A549 (cell line): ENCODE measurements at regions not wholly inside any gene's neighbourhood (a gene's known extent, or its start where the extent isn't known, plus 50 kb on each side); places are given as distances from the start of the nearest gene placed in this dataset.

Experiments used
- ATAC-seq, 2 experiments: fragments of 200-7000 bp in 1 of 2; fragments of >200 bp in 1 of 2; cut with Nextera tagmentation in 1 of 2; cut with Tn5 transposase in 1 of 2; 3 replicates each; pipeline versions ENCODE4 v1.8.0 to v1.9.1; 2018 to 2020; ENCODE audit warnings: mild to moderate bottlenecking in 1 of 2, moderate library complexity in 1 of 2
- CTCF ChIA-PET: fragments of 300-600 bp; sonication (Branson Sonifier 250); formaldehyde crosslinking; extraction: SDS; loops from one replicate; lab custom pipeline; 2021; ENCODE audit warnings: antibody characterized with exemption, inconsistent platforms; lab: Yijun Ruan, JAX
- POLR2A ChIA-PET: fragments of 350-600 bp; formaldehyde crosslinking; extraction: SDS; loops from one replicate; lab custom pipeline; 2021; ENCODE audit warnings: antibody characterized with exemption, inconsistent platforms; lab: Yijun Ruan, JAX
- DNase-seq, 2 experiments: peaks; one replicate each; pipeline versions ENCODE4 v3.0.0 to v3.0.0-alpha.2; 2011 to 2016; ENCODE audit warnings: low read depth in 1 of 2, low spot score in 1 of 2
- FAIRE-seq: peaks from 2 replicates; lab custom pipeline; 2011; peaks lifted over from hg19 to GRCh38; lab: Jason Lieb, UNC
- H3K27ac ChIP-seq, 2 experiments: fragments of >200 bp; sonication (Bioruptor Twin); formaldehyde crosslinking; 3 replicates each; pipeline ENCODE4 v1.5.1; 2016 to 2017
- H3K4me1 ChIP-seq: fragments of >200 bp; sonication (Bioruptor Twin); formaldehyde crosslinking; 3 replicates; pipeline ENCODE4 v1.6.1; 2016
- H3K4me2 ChIP-seq: fragments of >200 bp; sonication (Bioruptor Twin); formaldehyde crosslinking; 3 replicates; pipeline ENCODE4 v1.6.1; 2016
- H3K4me3 ChIP-seq: fragments of >200 bp; sonication (Bioruptor Twin); formaldehyde crosslinking; 3 replicates; pipeline ENCODE4 v1.5.1; 2016
- H3K9me3 ChIP-seq: fragments of >200 bp; sonication (Bioruptor Twin); formaldehyde crosslinking; 3 replicates; pipeline ENCODE4 v1.6.1; 2016
- BCL3 ChIP-seq: fragments of >200 bp; sonication (Bioruptor Twin); formaldehyde crosslinking; IDR thresholded peaks from 3 replicates; pipeline ENCODE4 v1.6.1; 2016
- BHLHE40 ChIP-seq: IDR thresholded peaks from 2 replicates; pipeline ENCODE4 v1.6.1; 2012; ENCODE audit warnings: low read depth, low read length, inconsistent platforms
- CBX8 ChIP-seq: fragments of 200-600 bp; sonication (generic); IDR thresholded peaks from 2 replicates; pipeline ENCODE4 v1.6.1; 2016
- CHD4 ChIP-seq: fragments of 200-600 bp; sonication (generic); IDR thresholded peaks from 2 replicates; pipeline ENCODE4 v1.6.1; 2016; ENCODE audit warnings: antibody characterized with exemption, mild to moderate bottlenecking, borderline replicate concordance
- EP300 ChIP-seq, 2 experiments: fragments of >200 bp; sonication (Bioruptor Twin); formaldehyde crosslinking; IDR thresholded peaks; 2 replicates in 1 of 2; 3 replicates in 1 of 2; pipeline ENCODE4 v1.6.1; 2016 to 2017
- ESRRA ChIP-seq: fragments of 150-350 bp; IDR thresholded peaks from 2 replicates; pipeline ENCODE4 v1.6.1; 2014; ENCODE audit warnings: mild to moderate bottlenecking, low read length, borderline replicate concordance
- FOSL2 ChIP-seq, 2 experiments: fragments of 450-650 bp in 1 of 2; fragments of >200 bp in 1 of 2; sonication (Bioruptor Twin) in 1 of 2; formaldehyde crosslinking; IDR thresholded peaks; 2 replicates each; pipeline versions ENCODE4 v1.5.0 to v1.6.1; 2016 to 2020; ENCODE audit warnings: mild to moderate bottlenecking in 1 of 2, moderate library complexity in 1 of 2
- HDAC2 ChIP-seq: fragments of 200-600 bp; sonication (generic); IDR thresholded peaks from 2 replicates; pipeline ENCODE4 v1.6.1; 2016
- HOXA7 ChIP-seq: fragments of 250-450 bp; sonication (Bioruptor Pico); IDR thresholded peaks from 2 replicates; pipeline ENCODE4 v1.5.0; 2020; ENCODE audit warnings: mild to moderate bottlenecking, moderate library complexity
- HOXB13 ChIP-seq: fragments of 250-450 bp; sonication (Bioruptor Pico); IDR thresholded peaks from 2 replicates; pipeline ENCODE4 v1.5.0; 2020; ENCODE audit warnings: low read depth, mild to moderate bottlenecking, moderate library complexity
- JUN ChIP-seq, 2 experiments: fragments of >200 bp; sonication (Bioruptor Twin); formaldehyde crosslinking; IDR thresholded peaks; 2 replicates in 1 of 2; 3 replicates in 1 of 2; pipeline ENCODE4 v1.6.1; 2016 to 2017
- JUNB ChIP-seq: fragments of >200 bp; sonication (Bioruptor Twin); formaldehyde crosslinking; IDR thresholded peaks from 2 replicates; pipeline ENCODE4 v1.6.1; 2016
- KDM1A ChIP-seq: fragments of 200-600 bp; sonication (generic); IDR thresholded peaks from 2 replicates; pipeline ENCODE4 v1.6.1; 2016; ENCODE audit warnings: low read depth, mild to moderate bottlenecking
- KDM5A ChIP-seq: fragments of 200-600 bp; sonication (generic); IDR thresholded peaks from 2 replicates; pipeline ENCODE4 v1.6.1; 2016; ENCODE audit warnings: antibody characterized with exemption, mild to moderate bottlenecking
- MAX ChIP-seq: IDR thresholded peaks from 2 replicates; pipeline ENCODE4 v1.6.1; 2012
- MAZ ChIP-seq: fragments of 150-350 bp; IDR thresholded peaks from 2 replicates; pipeline ENCODE4 v1.6.1; 2014; ENCODE audit warnings: antibody characterized with exemption, low read depth, low read length, borderline replicate concordance
- NR3C1 ChIP-seq: fragments of >200 bp; sonication (Bioruptor Twin); formaldehyde crosslinking; IDR thresholded peaks from 3 replicates; pipeline ENCODE4 v1.6.1; 2017
- PHF8 ChIP-seq: fragments of 200-600 bp; sonication (generic); IDR thresholded peaks from 2 replicates; pipeline ENCODE4 v1.6.1; 2016; ENCODE audit warnings: low read depth, mild to moderate bottlenecking, antibody characterized with exemption, moderate library complexity, borderline replicate concordance
- POLR2A ChIP-seq: IDR thresholded peaks from 2 replicates; pipeline ENCODE4 v1.6.1; 2012; ENCODE audit warnings: mild to moderate bottlenecking, low read length
- RCOR1 ChIP-seq: fragments of 150-350 bp; IDR thresholded peaks from 2 replicates; pipeline ENCODE4 v1.6.1; 2014; ENCODE audit warnings: antibody characterized with exemption, low read length, low read depth
- RFX5 ChIP-seq: fragments of 450-650 bp; IDR thresholded peaks from 2 replicates; pipeline ENCODE4 v1.7.1; 2014; ENCODE audit warnings: antibody characterized with exemption, mild to moderate bottlenecking, moderate library complexity
- RNF2 ChIP-seq: fragments of 200-600 bp; sonication (generic); IDR thresholded peaks from 2 replicates; pipeline ENCODE4 v1.6.1; 2016; ENCODE audit warnings: low read depth, mild to moderate bottlenecking, antibody characterized with exemption, moderate library complexity, borderline replicate concordance
- SREBF2 ChIP-seq: fragments of 450-650 bp; IDR thresholded peaks from 2 replicates; pipeline ENCODE4 v1.6.1; 2014; ENCODE audit warnings: mild to moderate bottlenecking, moderate library complexity
- ZFP36 ChIP-seq: fragments of 450-650 bp; IDR thresholded peaks from 2 replicates; pipeline ENCODE4 v1.6.1; 2014; ENCODE audit warnings: borderline replicate concordance; ENCODE audit not compliant: partially characterized antibody
- ZNF302 ChIP-seq: fragments of 250-450 bp; sonication (Bioruptor Pico); IDR thresholded peaks from 2 replicates; pipeline ENCODE4 v1.9.0; 2021; ENCODE audit warnings: inconsistent platforms, mild to moderate bottlenecking, moderate library complexity
- ZSCAN20 ChIP-seq: fragments of 250-450 bp; sonication (Bioruptor Pico); IDR thresholded peaks from 2 replicates; pipeline ENCODE4 v1.8.0; 2022; ENCODE audit warnings: mild to moderate bottlenecking, moderate library complexity
- WGBS: methylation state at CpG from one replicate; pipeline ENCODE4 v1.1.6; 2017; ENCODE audit errors: missing lambda C conversion rate; 5-methylcytosine and 5-hydroxymethylcytosine counted together
- TF ChIP-seq, protein P1 (sequence below): fragments of >200 bp; sonication (Bioruptor Twin); formaldehyde crosslinking; IDR thresholded peaks from 3 replicates; pipeline ENCODE4 v1.5.1; 2016
- TF ChIP-seq, protein P2 (sequence below): IDR thresholded peaks from 2 replicates; pipeline ENCODE4 v1.6.1; 2012
- TF ChIP-seq, protein P3 (sequence below): IDR thresholded peaks from 2 replicates; pipeline ENCODE4 v1.6.1; 2012; ENCODE audit warnings: low read depth, borderline replicate concordance

DNA sequence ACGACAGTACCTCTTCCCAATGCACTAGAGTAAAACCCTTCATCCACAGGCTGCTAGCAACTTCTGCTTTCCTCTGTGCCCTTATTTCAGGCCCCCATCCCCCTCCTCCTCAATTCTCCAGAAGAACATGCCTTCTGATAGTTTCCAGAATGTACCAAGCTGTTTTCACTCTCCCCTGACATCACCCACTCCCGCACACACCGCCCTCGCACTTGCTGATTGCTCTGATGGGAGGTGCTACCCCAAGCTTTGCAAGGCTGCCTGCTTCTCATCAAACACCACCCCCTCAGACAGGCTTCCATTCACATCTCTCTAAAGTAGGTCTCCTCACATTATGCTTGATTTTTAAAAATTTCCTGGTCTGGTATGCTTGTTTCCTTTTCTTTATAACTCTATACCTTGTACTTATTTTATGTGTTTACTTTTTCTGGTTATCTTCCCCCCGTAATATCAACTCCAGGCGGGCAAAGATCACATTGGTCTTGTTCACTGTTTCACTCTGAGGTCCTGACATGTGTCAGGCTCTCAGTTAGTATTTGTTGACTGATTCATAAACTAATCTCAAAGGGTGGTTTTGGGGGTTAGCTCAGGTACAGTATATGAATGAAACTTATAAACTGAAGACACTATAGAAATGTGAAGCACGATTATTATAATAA lies 91.0 kb upstream of the C9orf72 start:
- ChIA-PET CTCF (interaction anchor here (0.9 kb wide), 1 partner anchor 12 kb away, joined by 3 read pairs; no protein-coding TSS in a partner anchor), POLR2A (no interaction called here)
- H3K4me2 ChIP-seq = no peak overlapping the region
- no peaks in the 10 kb centered on the region for H3K9me3 ChIP-seq
- TF ChIP-seq JUNB (no peak), RNF2 (no peak), RFX5 (no peak), MAX (no peak), RCOR1 (no peak), FOSL2 (IDR thresholded peaks at IDR 0.05) (no peak), FOSL2 (CRISPR knock-in tag; IDR thresholded peaks at IDR 0.05) (no peak), POLR2A (no peak), HOXB13 (CRISPR knock-in tag) (no peak), CBX8 (no peak), NR3C1 (no peak), BCL3 (no peak), SREBF2 (no peak), ZSCAN20 (no peak), CHD4 (no peak), PHF8 (no peak)
- TF ChIP-seq, protein P1, sequence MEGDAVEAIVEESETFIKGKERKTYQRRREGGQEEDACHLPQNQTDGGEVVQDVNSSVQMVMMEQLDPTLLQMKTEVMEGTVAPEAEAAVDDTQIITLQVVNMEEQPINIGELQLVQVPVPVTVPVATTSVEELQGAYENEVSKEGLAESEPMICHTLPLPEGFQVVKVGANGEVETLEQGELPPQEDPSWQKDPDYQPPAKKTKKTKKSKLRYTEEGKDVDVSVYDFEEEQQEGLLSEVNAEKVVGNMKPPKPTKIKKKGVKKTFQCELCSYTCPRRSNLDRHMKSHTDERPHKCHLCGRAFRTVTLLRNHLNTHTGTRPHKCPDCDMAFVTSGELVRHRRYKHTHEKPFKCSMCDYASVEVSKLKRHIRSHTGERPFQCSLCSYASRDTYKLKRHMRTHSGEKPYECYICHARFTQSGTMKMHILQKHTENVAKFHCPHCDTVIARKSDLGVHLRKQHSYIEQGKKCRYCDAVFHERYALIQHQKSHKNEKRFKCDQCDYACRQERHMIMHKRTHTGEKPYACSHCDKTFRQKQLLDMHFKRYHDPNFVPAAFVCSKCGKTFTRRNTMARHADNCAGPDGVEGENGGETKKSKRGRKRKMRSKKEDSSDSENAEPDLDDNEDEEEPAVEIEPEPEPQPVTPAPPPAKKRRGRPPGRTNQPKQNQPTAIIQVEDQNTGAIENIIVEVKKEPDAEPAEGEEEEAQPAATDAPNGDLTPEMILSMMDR = no peak
- TF ChIP-seq, protein P2, sequence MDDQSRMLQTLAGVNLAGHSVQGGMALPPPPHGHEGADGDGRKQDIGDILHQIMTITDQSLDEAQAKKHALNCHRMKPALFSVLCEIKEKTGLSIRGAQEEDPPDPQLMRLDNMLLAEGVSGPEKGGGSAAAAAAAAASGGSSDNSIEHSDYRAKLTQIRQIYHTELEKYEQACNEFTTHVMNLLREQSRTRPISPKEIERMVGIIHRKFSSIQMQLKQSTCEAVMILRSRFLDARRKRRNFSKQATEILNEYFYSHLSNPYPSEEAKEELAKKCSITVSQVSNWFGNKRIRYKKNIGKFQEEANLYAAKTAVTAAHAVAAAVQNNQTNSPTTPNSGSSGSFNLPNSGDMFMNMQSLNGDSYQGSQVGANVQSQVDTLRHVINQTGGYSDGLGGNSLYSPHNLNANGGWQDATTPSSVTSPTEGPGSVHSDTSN = no peak
- H3K4me3 ChIP-seq = no peak overlapping the region
- H3K4me1 ChIP-seq = no peaks in the 10 kb centered on the region
- no peak for ATAC-seq
- no peak for DNase-seq
- WGBS = 24% methylated on average over 7 of the region's 7 CpGs
- H3K27ac ChIP-seq = no peak overlapping the region
- FAIRE-seq = no peak

GRCh38 chr9:27665136-27665535 lies 91.9 kb upstream of the C9orf72 start:
- FAIRE-seq (no peak), DNase-seq (no peak), ATAC-seq (no peak)
- Histone ChIP-seq H3K4me2 (no peak overlapping the region), H3K27ac (no peak overlapping the region), H3K4me3 (no peak overlapping the region), H3K4me1 (no peaks in the 10 kb centered on the region), H3K9me3 (no peaks in the 10 kb centered on the region)
- TF ChIP-seq ZFP36 (no peak), KDM5A (no peak), RFX5 (no peak), MAZ (no peak), BHLHE40 (no peak), POLR2A (no peak), KDM1A (no peak), HOXB13 (CRISPR knock-in tag) (no peak), ESRRA (no peak), HDAC2 (no peak), JUN (IDR thresholded peaks at IDR 0.05) (no peak), JUNB (no peak), MAX (no peak), CBX8 (no peak), HOXA7 (CRISPR knock-in tag) (no peak), EP300 (IDR thresholded peaks at IDR 0.05) (no peak), ZNF302 (CRISPR knock-in tag) (no peak), NR3C1 (no peak)
- TF ChIP-seq, protein P3, sequence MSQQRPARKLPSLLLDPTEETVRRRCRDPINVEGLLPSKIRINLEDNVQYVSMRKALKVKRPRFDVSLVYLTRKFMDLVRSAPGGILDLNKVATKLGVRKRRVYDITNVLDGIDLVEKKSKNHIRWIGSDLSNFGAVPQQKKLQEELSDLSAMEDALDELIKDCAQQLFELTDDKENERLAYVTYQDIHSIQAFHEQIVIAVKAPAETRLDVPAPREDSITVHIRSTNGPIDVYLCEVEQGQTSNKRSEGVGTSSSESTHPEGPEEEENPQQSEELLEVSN = no peak
- WGBS = 62% methylated on average over 6 of the region's 6 CpGs
- ChIA-PET CTCF (interaction anchor here (0.9 kb wide), 1 partner anchor 12 kb away, joined by 3 read pairs; no protein-coding TSS in a partner anchor), POLR2A (no interaction called here)
